G401 (cell line): ENCODE measurements at regions not wholly inside any gene's neighbourhood (a gene's known extent, or its start where the extent isn't known, plus 50 kb on each side); places are given as distances from the start of the nearest gene placed in this dataset.
"Not testable (repeated sequence)": the region's sequence is repeated elsewhere in the genome, so short reads cannot be mapped to it uniquely, and the experiment has no call there.

Experiments
- DNase-seq: peaks from one replicate; pipeline ENCODE4 v3.0.0-alpha.2; 2015; ENCODE audit warnings: low spot score
- in situ Hi-C: cut with HindIII; loops from 2 replicates; pipeline ENCODE4 v1.10.0; 2016; ENCODE audit warnings: low sequenced_read_pairs, mixed read lengths

DNA sequence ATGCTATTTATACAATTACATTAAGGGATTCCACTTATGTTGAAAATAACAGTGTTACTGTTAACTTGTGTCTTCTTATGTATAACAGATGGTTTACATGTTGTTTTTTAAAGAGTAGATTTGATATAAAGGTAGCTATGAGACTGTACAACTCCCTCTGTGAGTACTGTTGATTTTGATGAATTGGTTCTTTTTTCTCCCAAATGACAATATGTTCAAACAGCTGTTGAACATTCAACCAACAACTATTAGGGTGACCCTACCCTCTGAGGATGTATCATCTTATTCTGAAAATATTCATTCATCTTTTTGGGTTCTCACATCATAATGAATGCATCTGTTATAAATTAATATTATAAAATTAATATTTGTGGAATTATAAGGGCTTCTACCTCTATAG lies 456.9 kb upstream of the MGAT4C start:
- in situ Hi-C loops: no loop called here
- DNase-seq: no peak

GRCh38 chr12:86712425-86712843 lies 456.2 kb upstream of the MGAT4C start:
- DNase-seq: no peak

GRCh38 chr12:86711731-86712130 lies 455.5 kb upstream of the MGAT4C start:
- in situ Hi-C loops: no loop called here

More at GRCh38 chr12:86712425-86712843, 456.2 kb upstream of the MGAT4C start:
- in situ Hi-C loops: no loop called here

GRCh38 chr12:86710109-86710508 lies 453.9 kb upstream of the MGAT4C start:
- in situ Hi-C loops: no loop called here

More at GRCh38 chr12:86711731-86712130, 455.5 kb upstream of the MGAT4C start:
- no peak for DNase-seq

GRCh38 chr12:86709017-86709416 lies 452.8 kb upstream of the MGAT4C start:
- in situ Hi-C loops, DNase-seq: not testable (repeated sequence)

More at GRCh38 chr12:86710109-86710508, 453.9 kb upstream of the MGAT4C start:
- no peak for DNase-seq

DNA sequence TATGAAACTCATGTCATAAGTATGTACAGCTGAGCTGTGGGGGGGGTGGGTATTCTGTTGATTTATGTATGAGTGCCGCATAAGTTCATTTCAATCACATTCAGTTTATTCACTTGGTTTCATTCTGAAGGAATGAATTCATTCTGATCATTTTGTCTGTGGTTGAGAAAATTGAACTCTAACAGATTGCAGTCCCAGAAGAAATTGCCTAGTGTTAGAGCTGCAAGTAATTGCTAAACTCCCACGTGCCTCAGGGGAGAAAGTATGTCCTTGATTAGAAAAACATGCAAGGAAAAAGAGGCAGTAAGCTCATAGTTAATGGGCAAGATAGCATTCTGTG lies 442.4 kb upstream of the MGAT4C start:
- in situ Hi-C loops: no loop called here
- DNase-seq: no peak

GRCh38 chr12:86697916-86698640 lies 441.9 kb upstream of the MGAT4C start:
- in situ Hi-C loops: no loop called here
- DNase-seq: no peak

DNA sequence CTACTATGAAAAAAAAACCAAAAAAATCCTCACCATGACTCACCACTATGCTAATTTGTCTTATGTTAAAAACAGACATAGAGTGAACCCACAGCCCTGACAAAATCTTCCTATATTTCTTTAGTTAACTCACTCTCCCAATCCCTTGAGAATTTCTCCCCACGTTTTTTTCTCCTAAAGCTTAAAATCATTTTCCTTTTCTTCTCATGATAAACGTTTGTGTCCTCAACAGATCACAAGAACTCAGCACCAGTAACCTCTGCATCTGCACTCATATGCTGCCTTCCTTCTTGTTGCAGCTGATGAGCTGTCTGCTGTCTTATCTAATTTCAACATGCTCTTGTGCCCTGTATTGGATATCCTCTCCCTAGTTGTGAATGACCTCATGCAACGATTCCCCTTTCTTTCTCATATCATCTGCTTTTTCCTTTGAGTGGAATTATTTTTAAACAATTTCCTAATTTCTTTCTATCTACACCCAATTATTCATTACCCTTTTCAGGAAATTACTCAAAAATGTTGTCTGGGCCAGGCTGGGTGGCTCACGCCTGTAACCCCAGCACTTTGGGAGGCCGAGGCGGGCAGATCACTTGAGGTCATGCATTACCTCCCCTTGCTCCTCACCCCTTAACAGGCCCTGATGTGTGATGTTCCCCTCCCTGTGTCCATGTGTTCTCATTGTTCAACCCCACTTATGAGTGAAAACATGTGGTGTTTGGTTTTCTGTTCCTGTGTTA lies 427.5 kb upstream of the MGAT4C start:
- in situ Hi-C loops: no loop called here
- no peak for DNase-seq

- in situ Hi-C loops: no loop called here
- no peak for DNase-seq
These were observed 424.9 kb upstream of the MGAT4C start for GRCh38 chr12:86681060-86681459.

- no peak for DNase-seq
- in situ Hi-C loops: no loop called here
These were observed 419.0 kb upstream of the MGAT4C start for GRCh38 chr12:86675197-86675596.

GRCh38 chr12:86670986-86671385 lies 414.8 kb upstream of the MGAT4C start:
- DNase-seq: no peak
- in situ Hi-C loops: no loop called here

- in situ Hi-C loops: no loop called here
- no peak for DNase-seq
These were observed 412.8 kb upstream of the MGAT4C start for GRCh38 chr12:86669010-86669409.

GRCh38 chr12:86666316-86666715 lies 410.1 kb upstream of the MGAT4C start:
- no peak for DNase-seq
- in situ Hi-C loops: no loop called here

- in situ Hi-C loops: no loop called here
- no peak for DNase-seq
These were observed 407.5 kb upstream of the MGAT4C start for GRCh38 chr12:86663716-86664115.

DNA sequence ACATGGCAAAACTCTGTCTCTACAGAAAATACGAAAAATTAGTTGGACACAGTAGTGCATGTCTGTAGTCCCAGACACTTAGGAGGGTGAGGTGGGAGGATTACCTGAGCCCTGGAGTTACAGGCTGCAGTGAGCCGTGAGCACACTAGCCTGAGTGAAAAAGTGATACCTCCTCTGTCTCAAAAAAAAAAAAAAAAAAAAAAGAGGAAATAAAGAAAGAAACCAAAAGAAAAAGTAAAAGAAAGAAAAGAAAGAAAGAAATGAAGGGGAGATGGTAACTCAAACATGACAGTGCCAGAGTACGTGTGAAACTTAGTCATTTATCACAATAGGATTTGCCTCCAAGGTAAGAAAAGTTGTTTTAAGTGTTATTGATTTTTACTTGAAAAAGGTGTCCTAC lies 407.0 kb upstream of the MGAT4C start:
- in situ Hi-C loops: no loop called here
- DNase-seq: no peak

GRCh38 chr12:86662464-86662863 lies 406.3 kb upstream of the MGAT4C start:
- in situ Hi-C loops: no loop called here
- no peak for DNase-seq

- no peak for DNase-seq
- in situ Hi-C loops: no loop called here
These were observed 404.4 kb upstream of the MGAT4C start for GRCh38 chr12:86660488-86661147.

DNA sequence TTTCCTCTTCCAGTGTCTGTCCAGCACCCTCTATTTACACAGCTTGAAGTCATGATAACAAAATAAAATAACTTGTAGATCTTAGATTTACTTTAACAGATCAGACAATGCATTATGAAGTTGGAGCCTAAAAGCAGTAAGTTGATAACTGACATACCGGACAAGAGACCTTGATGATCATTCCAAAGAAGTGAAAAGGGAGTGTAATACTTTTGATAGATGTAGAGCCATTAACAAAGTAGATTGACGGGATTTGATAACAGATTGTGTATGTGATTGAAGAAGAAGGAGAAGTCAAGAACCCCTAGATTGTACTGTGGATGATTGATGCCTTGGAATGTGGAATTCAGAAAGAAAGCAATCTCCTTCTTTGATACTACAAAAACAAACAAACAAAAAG lies 403.8 kb upstream of the MGAT4C start:
- in situ Hi-C loops: no loop called here
- DNase-seq: no peak

GRCh38 chr12:86658303-86658702 lies 402.1 kb upstream of the MGAT4C start:
- DNase-seq: no peak
- in situ Hi-C loops: no loop called here

DNA sequence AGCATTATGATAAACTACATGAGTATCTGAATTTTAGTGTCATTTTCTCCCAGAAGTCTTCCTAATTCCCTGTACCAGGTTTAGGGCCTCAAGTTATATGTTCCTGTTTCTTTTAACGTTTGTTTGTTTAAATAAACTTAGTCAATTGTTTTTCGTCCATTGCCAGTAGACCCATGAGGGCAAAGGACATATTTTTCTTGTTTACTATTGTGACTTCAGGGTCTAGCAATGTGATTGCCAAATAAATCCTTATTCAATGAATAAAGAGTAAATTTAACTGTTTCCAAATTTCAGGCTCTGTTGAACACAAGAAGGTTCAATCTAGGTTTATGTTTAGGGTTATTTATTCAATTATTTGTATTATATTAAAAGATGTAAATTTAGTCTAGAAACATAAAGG lies 391.6 kb upstream of the MGAT4C start:
- in situ Hi-C loops: no loop called here
- DNase-seq: no peak
